GM23338 (cell line): ENCODE measurements at regions not wholly inside any gene's neighbourhood (a gene's known extent, or its start where the extent isn't known, plus 50 kb on each side); places are given as distances from the start of the nearest gene placed in this dataset.

Experiments
- ATAC-seq: fragments of 200-7000 bp; cut with Tn5 transposase; 3 replicates; pipeline ENCODE4 v1.9.1; 2020
- DNase-seq: peaks from one replicate; pipeline ENCODE4 v3.0.0-alpha.2; 2015; ENCODE audit warnings: low spot score
- H2AFZ ChIP-seq: fragments of 200-600 bp; sonication (generic); 2 replicates; pipeline ENCODE4 v1.8.0; 2016; ENCODE audit warnings: antibody characterized with exemption, mild to moderate bottlenecking, moderate library complexity
- H3F3A ChIP-seq: fragments of 200-600 bp; sonication (generic); replicated peaks from 2 replicates; pipeline ENCODE4 v1.8.0; 2017; ENCODE audit warnings: antibody characterized with exemption, mixed run types, low read depth
- H3K27ac ChIP-seq: fragments of 200-600 bp; sonication (generic); 2 replicates; pipeline ENCODE4 v1.6.1; 2016; ENCODE audit warnings: low read depth
- H3K27me3 ChIP-seq: fragments of 200-600 bp; sonication (generic); 2 replicates; pipeline ENCODE4 v1.8.0; 2016; ENCODE audit warnings: mild to moderate bottlenecking, mixed run types, moderate library complexity; ENCODE audit not compliant: insufficient read depth
- H3K36me3 ChIP-seq: fragments of 200-600 bp; sonication (generic); 2 replicates; pipeline ENCODE4 v1.8.0; 2016; ENCODE audit warnings: mild to moderate bottlenecking; ENCODE audit not compliant: insufficient read depth
- H3K4me1 ChIP-seq: fragments of 200-600 bp; sonication (generic); 2 replicates; pipeline ENCODE4 v1.8.0; 2016; ENCODE audit warnings: mild to moderate bottlenecking, moderate library complexity; ENCODE audit not compliant: insufficient read depth
- H3K4me2 ChIP-seq: fragments of 200-600 bp; sonication (generic); 2 replicates; pipeline ENCODE4 v1.7.1; 2017; ENCODE audit warnings: mixed run types
- H3K4me3 ChIP-seq: fragments of 200-600 bp; sonication (generic); 2 replicates; pipeline ENCODE4 v1.6.1; 2016; ENCODE audit warnings: mixed run types
- H3K79me2 ChIP-seq: fragments of 200-600 bp; sonication (generic); replicated peaks from 2 replicates; pipeline ENCODE4 v1.8.0; 2017; ENCODE audit warnings: mild to moderate bottlenecking; ENCODE audit not compliant: insufficient read depth
- H3K9me2 ChIP-seq: fragments of 200-600 bp; sonication (generic); 2 replicates; pipeline ENCODE4 v1.8.0; 2017; ENCODE audit not compliant: insufficient read depth
- H4K20me1 ChIP-seq: fragments of 200-600 bp; sonication (generic); replicated peaks from 2 replicates; pipeline ENCODE4 v1.8.0; 2017; ENCODE audit warnings: mild to moderate bottlenecking; ENCODE audit not compliant: insufficient read depth
- H3K27ac Mint-ChIP-seq: 2 replicates; pipeline ENCODE4 v1.8.0; 2020; ENCODE audit warnings: inconsistent platforms, mild to moderate bottlenecking, moderate library complexity, mixed read lengths
- H3K27me3 Mint-ChIP-seq: 3 replicates; pipeline ENCODE4 v1.8.0; 2022; ENCODE audit warnings: low read depth, mild to moderate bottlenecking, moderate library complexity, mixed read lengths, inconsistent platforms; ENCODE audit not compliant: insufficient read depth, poor library complexity
- H3K36me3 Mint-ChIP-seq: 3 replicates; pipeline ENCODE4 v1.8.0; 2021; ENCODE audit warnings: low read depth, mild to moderate bottlenecking, inconsistent platforms, moderate library complexity, mixed read lengths
- H3K4me1 Mint-ChIP-seq: 3 replicates; pipeline ENCODE4 v1.8.0; 2020; ENCODE audit warnings: mild to moderate bottlenecking, inconsistent platforms, mixed read lengths
- H3K4me3 Mint-ChIP-seq: 3 replicates; pipeline ENCODE4 v1.8.0; 2021; ENCODE audit warnings: moderate library complexity, mild to moderate bottlenecking, inconsistent platforms, mixed read lengths
- H3K9me3 Mint-ChIP-seq: 3 replicates; pipeline ENCODE4 v1.8.0; 2020; ENCODE audit warnings: moderate library complexity, mild to moderate bottlenecking, inconsistent platforms, mixed read lengths
- CREB1 ChIP-seq: fragments of 250-450 bp; sonication (Bioruptor Pico); IDR thresholded peaks from 2 replicates; pipeline ENCODE4 v1.5.0; 2020; ENCODE audit warnings: low read depth, mild to moderate bottlenecking, moderate library complexity
- EZH2 ChIP-seq: fragments of 200-600 bp; sonication (generic); IDR thresholded peaks from one replicate; pipeline ENCODE4 v1.8.0; 2017; ENCODE audit warnings: antibody characterized with exemption, mild to moderate bottlenecking, low read depth; ENCODE audit not compliant: unreplicated experiment
- EZH2phosphoT487 ChIP-seq: fragments of 200-600 bp; sonication (generic); IDR thresholded peaks from one replicate; pipeline ENCODE4 v1.8.1; 2018; ENCODE audit warnings: antibody characterized with exemption; ENCODE audit not compliant: unreplicated experiment
- JUNB ChIP-seq: IDR thresholded peaks from one replicate; pipeline ENCODE4 v1.6.1; 2016; ENCODE audit warnings: antibody characterized with exemption; ENCODE audit not compliant: unreplicated experiment
- NANOG ChIP-seq: IDR thresholded peaks from 2 replicates; pipeline ENCODE4 v1.6.1; 2016; ENCODE audit warnings: antibody characterized with exemption, borderline replicate concordance
- STAT1 ChIP-seq: IDR thresholded peaks from one replicate; pipeline ENCODE4 v1.6.1; 2016; ENCODE audit warnings: antibody characterized with exemption; ENCODE audit not compliant: unreplicated experiment
- ZNF114 ChIP-seq: fragments of 250-450 bp; sonication (Bioruptor Pico); IDR thresholded peaks from 2 replicates; pipeline ENCODE4 v1.5.0; 2020; ENCODE audit warnings: mild to moderate bottlenecking, moderate library complexity
- TF ChIP-seq, protein P1 (sequence below): IDR thresholded peaks from one replicate; pipeline ENCODE4 v1.6.1; 2018; ENCODE audit warnings: antibody characterized with exemption; ENCODE audit not compliant: unreplicated experiment
- TF ChIP-seq, protein P2 (sequence below), 2 experiments: fragments of 200-600 bp in 1 of 2; sonication (generic) in 1 of 2; conservative IDR thresholded peaks; 2 replicates each; pipeline versions ENCODE4 v1.5.1 to v1.6.1; 2016 to 2017; ENCODE audit warnings: antibody characterized with exemption in 2 of 2, low read depth in 2 of 2, mild to moderate bottlenecking in 2 of 2, moderate library complexity in 1 of 2

DNA sequence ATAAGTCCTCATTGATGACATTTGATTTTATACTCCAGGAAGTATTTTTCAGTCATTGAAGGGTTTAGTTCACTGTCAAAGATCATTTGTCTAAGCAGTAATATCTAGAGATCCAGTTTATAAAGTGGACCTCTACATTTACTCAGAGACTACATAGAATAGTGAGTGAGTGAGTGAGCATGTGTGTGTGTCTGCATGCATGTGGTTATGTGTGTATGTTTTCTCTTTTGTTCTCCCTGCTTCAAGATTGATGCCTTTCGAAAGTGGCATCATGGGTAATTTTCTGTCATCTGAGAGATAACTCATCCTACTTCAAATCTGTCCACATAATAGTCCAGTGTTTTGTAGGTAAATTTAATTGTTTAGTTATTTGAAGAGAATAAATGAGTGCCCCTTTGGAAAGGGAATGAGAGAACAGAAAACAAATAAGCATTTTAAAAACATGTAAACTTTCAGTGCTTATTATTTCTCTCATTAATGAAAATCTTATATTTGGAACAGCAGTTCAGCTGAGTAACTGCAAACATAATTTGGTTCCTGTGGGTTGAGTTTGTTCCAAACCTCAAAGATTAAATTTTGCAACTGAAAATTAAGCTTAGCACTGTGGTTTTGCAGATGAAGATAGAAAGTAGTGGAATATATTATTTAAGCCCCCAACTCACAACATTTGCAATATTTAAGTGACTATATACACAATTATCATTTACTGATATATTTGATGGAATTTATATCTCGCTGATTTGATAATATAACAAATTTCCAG is 1295.1 kb upstream of the C9orf72 start (continued):
- TF ChIP-seq, protein P1, sequence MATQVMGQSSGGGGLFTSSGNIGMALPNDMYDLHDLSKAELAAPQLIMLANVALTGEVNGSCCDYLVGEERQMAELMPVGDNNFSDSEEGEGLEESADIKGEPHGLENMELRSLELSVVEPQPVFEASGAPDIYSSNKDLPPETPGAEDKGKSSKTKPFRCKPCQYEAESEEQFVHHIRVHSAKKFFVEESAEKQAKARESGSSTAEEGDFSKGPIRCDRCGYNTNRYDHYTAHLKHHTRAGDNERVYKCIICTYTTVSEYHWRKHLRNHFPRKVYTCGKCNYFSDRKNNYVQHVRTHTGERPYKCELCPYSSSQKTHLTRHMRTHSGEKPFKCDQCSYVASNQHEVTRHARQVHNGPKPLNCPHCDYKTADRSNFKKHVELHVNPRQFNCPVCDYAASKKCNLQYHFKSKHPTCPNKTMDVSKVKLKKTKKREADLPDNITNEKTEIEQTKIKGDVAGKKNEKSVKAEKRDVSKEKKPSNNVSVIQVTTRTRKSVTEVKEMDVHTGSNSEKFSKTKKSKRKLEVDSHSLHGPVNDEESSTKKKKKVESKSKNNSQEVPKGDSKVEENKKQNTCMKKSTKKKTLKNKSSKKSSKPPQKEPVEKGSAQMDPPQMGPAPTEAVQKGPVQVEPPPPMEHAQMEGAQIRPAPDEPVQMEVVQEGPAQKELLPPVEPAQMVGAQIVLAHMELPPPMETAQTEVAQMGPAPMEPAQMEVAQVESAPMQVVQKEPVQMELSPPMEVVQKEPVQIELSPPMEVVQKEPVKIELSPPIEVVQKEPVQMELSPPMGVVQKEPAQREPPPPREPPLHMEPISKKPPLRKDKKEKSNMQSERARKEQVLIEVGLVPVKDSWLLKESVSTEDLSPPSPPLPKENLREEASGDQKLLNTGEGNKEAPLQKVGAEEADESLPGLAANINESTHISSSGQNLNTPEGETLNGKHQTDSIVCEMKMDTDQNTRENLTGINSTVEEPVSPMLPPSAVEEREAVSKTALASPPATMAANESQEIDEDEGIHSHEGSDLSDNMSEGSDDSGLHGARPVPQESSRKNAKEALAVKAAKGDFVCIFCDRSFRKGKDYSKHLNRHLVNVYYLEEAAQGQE: no peak

GRCh38 chr9:28882529-28882928 is 1309.2 kb upstream of the C9orf72 start:
- H3K4me3 Mint-ChIP-seq: no peak overlapping the region
- no peak for DNase-seq
- Histone ChIP-seq H3K9me2 (no peaks in the 10 kb centered on the region), H3K79me2 (no peaks in the 10 kb centered on the region), H3K36me3 (no peaks in the 10 kb centered on the region), H3K4me3 (no peak overlapping the region), H3K27ac (no peak overlapping the region), H3K4me2 (no peak overlapping the region), H3K27me3 (no peaks in the 10 kb centered on the region), H4K20me1 (no peaks in the 10 kb centered on the region), H3K4me1 (no peaks in the 10 kb centered on the region), H3F3A (no peaks in the 10 kb centered on the region), H2AFZ (no peak overlapping the region)
- no peak for ATAC-seq
- no peaks in the 10 kb centered on the region; the same call in 2 of the 3 replicates for H3K4me1 Mint-ChIP-seq
- TF ChIP-seq, protein P2, sequence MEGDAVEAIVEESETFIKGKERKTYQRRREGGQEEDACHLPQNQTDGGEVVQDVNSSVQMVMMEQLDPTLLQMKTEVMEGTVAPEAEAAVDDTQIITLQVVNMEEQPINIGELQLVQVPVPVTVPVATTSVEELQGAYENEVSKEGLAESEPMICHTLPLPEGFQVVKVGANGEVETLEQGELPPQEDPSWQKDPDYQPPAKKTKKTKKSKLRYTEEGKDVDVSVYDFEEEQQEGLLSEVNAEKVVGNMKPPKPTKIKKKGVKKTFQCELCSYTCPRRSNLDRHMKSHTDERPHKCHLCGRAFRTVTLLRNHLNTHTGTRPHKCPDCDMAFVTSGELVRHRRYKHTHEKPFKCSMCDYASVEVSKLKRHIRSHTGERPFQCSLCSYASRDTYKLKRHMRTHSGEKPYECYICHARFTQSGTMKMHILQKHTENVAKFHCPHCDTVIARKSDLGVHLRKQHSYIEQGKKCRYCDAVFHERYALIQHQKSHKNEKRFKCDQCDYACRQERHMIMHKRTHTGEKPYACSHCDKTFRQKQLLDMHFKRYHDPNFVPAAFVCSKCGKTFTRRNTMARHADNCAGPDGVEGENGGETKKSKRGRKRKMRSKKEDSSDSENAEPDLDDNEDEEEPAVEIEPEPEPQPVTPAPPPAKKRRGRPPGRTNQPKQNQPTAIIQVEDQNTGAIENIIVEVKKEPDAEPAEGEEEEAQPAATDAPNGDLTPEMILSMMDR (conservative IDR thresholded peaks at IDR 0.05; ENCODE audit: low read depth in 2 of 2): no peak
- H3K9me3 Mint-ChIP-seq: no peaks in the 10 kb centered on the region
- H3K27me3 Mint-ChIP-seq: no peaks in the 10 kb centered on the region
- no peak overlapping the region for H3K27ac Mint-ChIP-seq
- H3K36me3 Mint-ChIP-seq: no peaks in the 10 kb centered on the region

DNA sequence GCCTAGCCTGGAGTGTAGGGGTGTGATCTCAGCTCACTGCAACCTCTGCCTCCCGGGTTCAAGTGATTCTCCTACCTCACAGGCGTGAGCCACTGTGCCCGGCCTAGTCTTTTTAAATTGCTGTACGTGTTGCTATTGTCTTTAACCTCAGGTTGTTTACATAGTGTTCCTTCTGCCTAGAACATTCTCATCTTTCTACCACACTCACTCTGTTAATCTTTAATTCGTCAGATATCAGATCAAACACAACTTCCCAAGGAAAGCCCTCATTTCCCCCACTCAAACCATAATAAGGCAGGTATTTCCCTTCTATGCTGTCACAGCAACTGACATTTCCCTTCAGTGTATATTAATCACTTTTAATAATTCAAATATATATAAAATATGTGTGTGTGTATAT is 1310.0 kb upstream of the C9orf72 start:
- no peak for DNase-seq
- no peaks in the 10 kb centered on the region for H3F3A ChIP-seq
- no peak overlapping the region for H2AFZ ChIP-seq
- Mint-ChIP-seq H3K9me3 (no peaks in the 10 kb centered on the region), H3K27me3 (no peaks in the 10 kb centered on the region), H3K4me3 (no peak overlapping the region), H3K36me3 (no peaks in the 10 kb centered on the region), H3K4me1 (no peaks in the 10 kb centered on the region; the same call in 2 of the 3 replicates), H3K27ac (no peak overlapping the region)
- H3K9me2 ChIP-seq: no peaks in the 10 kb centered on the region
- H4K20me1 ChIP-seq: no peaks in the 10 kb centered on the region
- H3K36me3 ChIP-seq: no peaks in the 10 kb centered on the region
- H3K27me3 ChIP-seq: no peaks in the 10 kb centered on the region
- no peak for ATAC-seq
- H3K27ac ChIP-seq: no peak overlapping the region
- no peak overlapping the region for H3K4me2 ChIP-seq
- H3K79me2 ChIP-seq: no peaks in the 10 kb centered on the region
- H3K4me1 ChIP-seq: no peaks in the 10 kb centered on the region
- no peak overlapping the region for H3K4me3 ChIP-seq
- TF ChIP-seq ZNF114 (no peak), NANOG (no peak), JUNB (no peak), STAT1 (no peak), CREB1 (no peak), EZH2phosphoT487 (no peak), EZH2 (no peak)
- TF ChIP-seq, protein P2 (conservative IDR thresholded peaks at IDR 0.05; ENCODE audit: low read depth in 2 of 2): no peak
